GM18861 (cell line): ENCODE measurements at regions not wholly inside any gene's neighbourhood (a gene's known extent, or its start where the extent isn't known, plus 50 kb on each side); places are given as distances from the start of the nearest gene placed in this dataset.

Experiments used
- ATAC-seq: cut with Tn5 transposase; IDR thresholded peaks from one replicate; pipeline ENCODE4 v1.9.1; 2021; ENCODE audit not compliant: unreplicated experiment

GRCh38 chr11:19661827-19662226, 50.8 kb upstream of the NAV2 start:
- ATAC-seq: no peak

GRCh38 chr11:19660076-19660475, 52.6 kb upstream of the NAV2 start:
- ATAC-seq: peak; percentile 100

GRCh38 chr11:19659529-19659928, 53.1 kb upstream of the NAV2 start:
- ATAC-seq: no peak

- no peak for ATAC-seq
Measured at GRCh38 chr11:19658344-19658743, 54.3 kb upstream of the NAV2 start.

- no peak for ATAC-seq
Measured at GRCh38 chr11:19656140-19656541, 56.5 kb upstream of the NAV2 start.

- ATAC-seq: no peak
Measured at GRCh38 chr11:19652623-19653375, 59.8 kb upstream of the NAV2 start.

- no peak for ATAC-seq
Measured at GRCh38 chr11:19651653-19652052, 61.0 kb upstream of the NAV2 start.

GRCh38 chr11:19651028-19651427, 61.6 kb upstream of the NAV2 start:
- ATAC-seq: no peak

GRCh38 chr11:19650467-19650866, 62.2 kb upstream of the NAV2 start:
- ATAC-seq: no peak

GRCh38 chr11:19649751-19650150, 62.9 kb upstream of the NAV2 start:
- ATAC-seq: no peak

- ATAC-seq: no peak
Measured at GRCh38 chr11:19648321-19648720, 64.3 kb upstream of the NAV2 start.

- no peak for ATAC-seq
Measured at GRCh38 chr11:19647816-19648215, 64.8 kb upstream of the NAV2 start.

GRCh38 chr11:19646921-19647320, 65.7 kb upstream of the NAV2 start:
- no peak for ATAC-seq

- ATAC-seq: no peak
Measured at GRCh38 chr11:19646308-19646707, 66.3 kb upstream of the NAV2 start.

- ATAC-seq: no peak
Measured at GRCh38 chr11:19644316-19644715, 68.3 kb upstream of the NAV2 start.

- ATAC-seq: no peak
Measured at GRCh38 chr11:19642185-19643158, 70.2 kb upstream of the NAV2 start.

GRCh38 chr11:19639603-19640105, 73.0 kb upstream of the NAV2 start:
- ATAC-seq: no peak

- no peak for ATAC-seq
Measured at GRCh38 chr11:19635332-19635731, 77.3 kb upstream of the NAV2 start.

- ATAC-seq: no peak
Measured at GRCh38 chr11:19633276-19633675, 79.4 kb upstream of the NAV2 start.

- ATAC-seq: no peak
Measured at GRCh38 chr11:19632499-19632834, 80.2 kb upstream of the NAV2 start.

GRCh38 chr11:19631712-19632498, 80.7 kb upstream of the NAV2 start:
- ATAC-seq: no peak
